Endothelial cell of umbilical vein (primary cell): ENCODE measurements at regions not wholly inside any gene's neighbourhood (a gene's known extent, or its start where the extent isn't known, plus 50 kb on each side); places are given as distances from the start of the nearest gene placed in this dataset.

Experiments
- BruUV-seq: library from RNA; stranded (reverse); fragments of 400-500 nt; replicated peaks from 2 replicates; lab custom pipeline; 2021; lab: Mats Ljungman, UMichigan
- CTCF ChIA-PET: fragments of 300-600, 350-600 bp; sonication (Branson Sonifier 250); formaldehyde crosslinking; loops from one replicate; lab custom pipeline; 2021; ENCODE audit warnings: antibody characterized with exemption, inconsistent platforms; lab: Charles Lee
- POLR2A ChIA-PET: fragments of 300-600, 350-600 bp; sonication (Branson Sonifier 250); formaldehyde crosslinking; loops from one replicate; lab custom pipeline; 2021; ENCODE audit warnings: antibody characterized with exemption, inconsistent platforms; lab: Charles Lee
- DNase-seq: peaks from one replicate; pipeline ENCODE4 v3.0.0-alpha.2; 2011; ENCODE audit warnings: low read depth, low spot score
- FAIRE-seq: peaks from 2 replicates; lab custom pipeline; 2011; peaks lifted over from hg19 to GRCh38; lab: Jason Lieb, UNC
- H2AFZ ChIP-seq: 2 replicates; pipeline ENCODE4 v1.6.0; 2012; ENCODE audit warnings: low read depth, low read length, control low read depth, inconsistent platforms
- H3K27ac ChIP-seq: 2 replicates; pipeline ENCODE4 v1.5.1; 2011; ENCODE audit warnings: low read depth, mild to moderate bottlenecking, control low read depth, low read length, moderate library complexity; ENCODE audit not compliant: insufficient read depth
- H3K27me3 ChIP-seq, 2 experiments: 2 replicates each; pipeline versions ENCODE4 v1.6.0 to v1.6.1; 2011; ENCODE audit warnings: low read length in 2 of 2, mixed read lengths in 1 of 2; ENCODE audit not compliant: control insufficient read depth in 2 of 2, insufficient read depth in 2 of 2
- H3K36me3 ChIP-seq, 2 experiments: 2 replicates in 1 of 2; 3 replicates in 1 of 2; pipeline ENCODE4 v1.5.1; 2011; ENCODE audit warnings: low read length in 2 of 2, mild to moderate bottlenecking in 1 of 2, moderate library complexity in 1 of 2; ENCODE audit not compliant: control insufficient read depth in 2 of 2, insufficient read depth in 2 of 2; ENCODE audit errors: extremely low read depth in 1 of 2
- H3K4me1 ChIP-seq: 3 replicates; pipeline ENCODE4 v1.5.1; 2011; ENCODE audit warnings: mild to moderate bottlenecking, low read length; ENCODE audit not compliant: control insufficient read depth, insufficient read depth; ENCODE audit errors: extremely low read depth
- H3K4me2 ChIP-seq: 2 replicates; pipeline ENCODE4 v1.6.1; 2011; ENCODE audit warnings: low read length, control low read depth, mixed read lengths; ENCODE audit not compliant: insufficient read depth
- H3K4me3 ChIP-seq, 3 experiments: fragments of 200-600 bp in 1 of 3; sonication (generic), shearing (Covaris generic) in 1 of 3; replicated peaks in 1 of 3; 2 replicates each; pipeline ENCODE4 v1.5.1; 2011 to 2016; ENCODE audit warnings: control low read depth in 3 of 3, low read length in 3 of 3, mild to moderate bottlenecking in 2 of 3, inconsistent platforms in 1 of 3, low read depth in 1 of 3, moderate library complexity in 1 of 3; ENCODE audit not compliant: insufficient read depth in 1 of 3
- H3K79me2 ChIP-seq: 2 replicates; pipeline ENCODE4 v1.6.0; 2012; ENCODE audit warnings: low read length, inconsistent platforms; ENCODE audit not compliant: control insufficient read depth, insufficient read depth
- H3K9ac ChIP-seq: replicated peaks from 2 replicates; pipeline ENCODE3; 2011; ENCODE audit warnings: low read length, control low read depth; ENCODE audit not compliant: insufficient read depth; ENCODE audit errors: extremely low read depth
- H3K9me1 ChIP-seq: replicated peaks from 3 replicates; pipeline ENCODE4 v1.6.0; 2011; ENCODE audit warnings: mild to moderate bottlenecking, low read length; ENCODE audit not compliant: control insufficient read depth, insufficient read depth; ENCODE audit errors: extremely low read depth
- H3K9me3 ChIP-seq: replicated peaks from 2 replicates; pipeline ENCODE4 v1.5.1; 2012; ENCODE audit warnings: low read length, inconsistent platforms; ENCODE audit not compliant: control insufficient read depth, insufficient read depth
- H4K20me1 ChIP-seq: replicated peaks from 2 replicates; pipeline ENCODE3; 2011; ENCODE audit warnings: mild to moderate bottlenecking, low read length; ENCODE audit not compliant: control insufficient read depth, insufficient read depth; ENCODE audit errors: extremely low read depth
- CTCF ChIP-seq, 2 donors: IDR thresholded peaks; 1 replicate in 1 of 2; 2 replicates in 1 of 2; pipeline ENCODE4 v1.5.1; 2011; ENCODE audit warnings: low read length in 2 of 2, mild to moderate bottlenecking in 2 of 2, moderate library complexity in 2 of 2, control low read depth in 1 of 2, inconsistent platforms in 1 of 2, low read depth in 1 of 2; ENCODE audit not compliant: insufficient read depth in 1 of 2; ENCODE audit errors: extremely low read depth in 1 of 2
- EZH2 ChIP-seq: IDR thresholded peaks from 2 replicates; pipeline ENCODE4 v1.6.1; 2012; ENCODE audit warnings: borderline replicate concordance, low read depth, mild to moderate bottlenecking, moderate library complexity, low read length, inconsistent platforms; ENCODE audit not compliant: severe bottlenecking
- FOS ChIP-seq: IDR thresholded peaks from 2 replicates; pipeline ENCODE4 v1.6.1; 2011; ENCODE audit warnings: mild to moderate bottlenecking, low read length, moderate library complexity, borderline replicate concordance; ENCODE audit not compliant: insufficient read depth
- GATA2 ChIP-seq: IDR thresholded peaks from 2 replicates; pipeline ENCODE4 v1.7.0; 2011; ENCODE audit warnings: low read depth, mild to moderate bottlenecking, moderate library complexity, mixed read lengths, low read length; ENCODE audit not compliant: insufficient read length, insufficient read depth
- JUN ChIP-seq: IDR thresholded peaks from 2 replicates; pipeline ENCODE4 v1.6.1; 2011; ENCODE audit warnings: borderline replicate concordance, low read depth; ENCODE audit not compliant: insufficient read length, insufficient read depth
- MAX ChIP-seq: IDR thresholded peaks from 2 replicates; pipeline ENCODE4 v1.6.1; 2011; ENCODE audit not compliant: insufficient read depth, insufficient read length
- MYC ChIP-seq: IDR thresholded peaks from one replicate; pipeline ENCODE4 v1.6.1; 2011; ENCODE audit warnings: mild to moderate bottlenecking, low read depth, low read length
- POLR2A ChIP-seq: IDR thresholded peaks from 2 replicates; pipeline ENCODE4 v1.6.1; 2012; ENCODE audit warnings: low read depth, mild to moderate bottlenecking, control low read depth, low read length
- POLR2AphosphoS5 ChIP-seq: IDR thresholded peaks from 2 replicates; pipeline ENCODE4 v1.6.1; 2012; ENCODE audit warnings: low read depth, mild to moderate bottlenecking, control low read depth, low read length, moderate library complexity; ENCODE audit not compliant: insufficient read depth
- dilution Hi-C: fragments of 300-500 bp; cut with MboI; formaldehyde crosslinking; loops from one replicate; pipeline ENCODE4 v1.15.0; 2019; ENCODE audit warnings: low sequenced_read_pairs; ENCODE audit not compliant: extremely low pct_ligation_motif_present
- intact Hi-C: fragments of 100-400 bp; cut with micrococcal nuclease; formaldehyde crosslinking; loops from one replicate; pipeline ENCODE4 v1.10.0; 2022

- Histone ChIP-seq H3K4me3 (no peak overlapping the region), H3K36me3 (no peaks in the 10 kb centered on the region), H3K4me2 (no peak overlapping the region), H3K9ac (no peak overlapping the region), H2AFZ (no peak overlapping the region), H3K27ac (no peak overlapping the region), H3K9me1 (no peaks in the 10 kb centered on the region), H3K79me2 (no peaks in the 10 kb centered on the region), H3K27me3 (peaks cover 0 to 2% of the 10 kb centered on the region in 2 experiments), H3K4me1 (no peaks in the 10 kb centered on the region), H4K20me1 (no peaks in the 10 kb centered on the region), H3K9me3 (no peaks in the 10 kb centered on the region)
- FAIRE-seq (no peak), DNase-seq (no peak)
- ChIA-PET POLR2A (no interaction called here), CTCF (no interaction called here)
- TF ChIP-seq CTCF (IDR thresholded peaks at IDR 0.05; ENCODE audit: extremely low read depth in 1 of 2, insufficient read depth in 1 of 2, low read depth in 1 of 2, low read length in 2 of 2): no peak
- no peak for TF ChIP-seq POLR2AphosphoS5
- TF ChIP-seq EZH2: no peak
- no peak for TF ChIP-seq JUN
- TF ChIP-seq GATA2: no peak
- TF ChIP-seq POLR2A: no peak
- no peak for TF ChIP-seq FOS
- TF ChIP-seq MYC: no peak
- no peak for TF ChIP-seq MAX
- dilution Hi-C loops (no loop called here), intact Hi-C loops (loop anchor here (5.0 kb wide), 1 partner anchor 52 kb away; no protein-coding TSS in a partner anchor)
- BruUV-seq: no TSS peak
Measured at GRCh38 chr15:77764095-77764494, 131.4 kb upstream of the LINGO1 start.
